SK-N-MC (cell line): ENCODE measurements at regions not wholly inside any gene's neighbourhood (a gene's known extent, or its start where the extent isn't known, plus 50 kb on each side); places are given as distances from the start of the nearest gene placed in this dataset.

Source experiments
- EZH2 ChIP-seq: fragments of 200-600 bp; sonication (generic); IDR thresholded peaks from one replicate; pipeline ENCODE4 v1.6.1; 2017; ENCODE audit warnings: antibody characterized with exemption
- FOXP2 ChIP-seq: optimal IDR thresholded peaks from 2 replicates; pipeline ENCODE3; 2011; ENCODE audit warnings: mild to moderate bottlenecking, moderate library complexity; ENCODE audit not compliant: insufficient read depth; ENCODE audit errors: extremely low read length, control extremely low read depth

- no peak for TF ChIP-seq EZH2
- no peak for TF ChIP-seq FOXP2
These were observed 795.6 kb upstream of the GALNTL6 start for GRCh38 chr4:171017593-171017992.
